HCT116 (cell line): ENCODE measurements at regions not wholly inside any gene's neighbourhood (a gene's known extent, or its start where the extent isn't known, plus 50 kb on each side); places are given as distances from the start of the nearest gene placed in this dataset.
"Not testable (repeated sequence)": the region's sequence is repeated elsewhere in the genome, so short reads cannot be mapped to it uniquely, and the experiment has no call there.

Experiments used
- ATAC-seq: fragments of 200-7000 bp; cut with Tn5 transposase; 2 replicates; pipeline ENCODE4 v1.9.1; 2020; ENCODE audit warnings: mild to moderate bottlenecking, moderate library complexity
- BruUV-seq: library from RNA; stranded (reverse); fragments of 400-500 nt; replicated peaks from 2 replicates; lab custom pipeline; 2021; lab: Mats Ljungman, UMichigan
- CTCF ChIA-PET: fragments of 300-600 bp; sonication (Branson Sonifier 250); formaldehyde crosslinking; loops from one replicate; lab custom pipeline; 2021; ENCODE audit warnings: antibody characterized with exemption; lab: Charles Lee
- POLR2A ChIA-PET: fragments of 300-600, 350-600 bp; sonication (Branson Sonifier 250); formaldehyde crosslinking; loops from one replicate; lab custom pipeline; 2021; ENCODE audit warnings: antibody characterized with exemption; lab: Charles Lee
- RAD21 ChIA-PET, 2 experiments: fragments of 300-600 bp; sonication (Branson Sonifier 250); formaldehyde crosslinking; loops; one replicate each; lab custom pipeline; 2023; ENCODE audit warnings: low total read pairs in 2 of 2; ENCODE audit not compliant: uncharacterized antibody in 2 of 2, unreplicated experiment in 2 of 2, low non-redundant PET in 1 of 2; lab: Charles Lee
- DNase-seq: peaks from one replicate; pipeline ENCODE4 v3.0.0-alpha.2; 2010; ENCODE audit warnings: low read depth, low spot score
- H2AFZ ChIP-seq: fragments of 200-600 bp; shearing (Covaris generic), sonication (generic); 2 replicates; pipeline ENCODE4 v1.6.1; 2017; ENCODE audit warnings: low read depth, mixed run types, mixed read lengths, antibody characterized with exemption, low read length; ENCODE audit not compliant: poor library complexity, severe bottlenecking
- H3K27ac ChIP-seq: 2 replicates; pipeline ENCODE4 v1.5.1; 2012; ENCODE audit warnings: low read depth, low read length
- H3K27me3 ChIP-seq: fragments of 200-600 bp; sonication (generic); 2 replicates; pipeline ENCODE4 v1.6.1; 2016; ENCODE audit warnings: mixed run types, low read length, mixed read lengths; ENCODE audit not compliant: insufficient read depth
- H3K36me3 ChIP-seq, 2 experiments: fragments of 200-500 bp in 1 of 2; fragments of 200-600 bp in 1 of 2; sonication (Bioruptor generic) in 1 of 2; sonication (generic) in 1 of 2; 2 replicates each; pipeline versions ENCODE4 v1.5.1 to v1.6.1; 2014 to 2016; ENCODE audit warnings: low read length in 2 of 2, inconsistent platforms in 1 of 2, mixed read lengths in 1 of 2, mixed run types in 1 of 2; ENCODE audit not compliant: insufficient read depth in 2 of 2, control insufficient read depth in 1 of 2
- H3K4me1 ChIP-seq, 2 experiments: fragments of 200-600 bp in 1 of 2; sonication (generic) in 1 of 2; 2 replicates each; pipeline versions ENCODE4 v1.5.1 to v1.6.1; 2012 to 2017; ENCODE audit warnings: low read length in 2 of 2, inconsistent platforms in 1 of 2, mild to moderate bottlenecking in 1 of 2, mixed read lengths in 1 of 2, mixed run types in 1 of 2, moderate library complexity in 1 of 2; ENCODE audit not compliant: insufficient read depth in 2 of 2, control insufficient read depth in 1 of 2
- H3K4me2 ChIP-seq: fragments of 200-600 bp; sonication (generic); 2 replicates; pipeline ENCODE4 v1.6.1; 2017; ENCODE audit warnings: mixed run types, low read length, mixed read lengths
- H3K4me3 ChIP-seq, 2 experiments: fragments of 200-600 bp in 1 of 2; sonication (generic) in 1 of 2; replicated peaks in 1 of 2; 2 replicates each; pipeline ENCODE4 v1.5.1; 2011 to 2016; ENCODE audit warnings: low read length in 2 of 2, control low read depth in 1 of 2, low read depth in 1 of 2, mild to moderate bottlenecking in 1 of 2, mixed read lengths in 1 of 2, mixed run types in 1 of 2
- H3K79me2 ChIP-seq: fragments of 200-600 bp; sonication (generic); 2 replicates; pipeline ENCODE4 v1.6.1; 2017; ENCODE audit warnings: mild to moderate bottlenecking, mixed run types, low read length, moderate library complexity, mixed read lengths; ENCODE audit not compliant: insufficient read depth
- H3K9ac ChIP-seq: fragments of 200-600 bp; sonication (generic); 2 replicates; pipeline ENCODE4 v1.6.1; 2016; ENCODE audit warnings: low read length, mixed read lengths
- H3K9me2 ChIP-seq: fragments of 200-600 bp; sonication (generic), shearing (Covaris generic); 2 replicates; pipeline ENCODE4 v1.6.1; 2017; ENCODE audit warnings: mixed run types, mild to moderate bottlenecking, moderate library complexity; ENCODE audit not compliant: insufficient read depth
- H3K9me3 ChIP-seq, 2 experiments: fragments of 200-500 bp in 1 of 2; fragments of 200-600 bp in 1 of 2; sonication (Bioruptor generic) in 1 of 2; sonication (generic) in 1 of 2; 2 replicates each; pipeline ENCODE4 v1.6.1; 2014 to 2017; ENCODE audit warnings: low read length in 2 of 2, mixed read lengths in 2 of 2, inconsistent platforms in 1 of 2, low read depth in 1 of 2, mild to moderate bottlenecking in 1 of 2, mixed run types in 1 of 2, moderate library complexity in 1 of 2; ENCODE audit not compliant: control insufficient read depth in 1 of 2, insufficient read depth in 1 of 2
- H4K20me1 ChIP-seq: fragments of 200-600 bp; sonication (generic), shearing (Covaris generic); 2 replicates; pipeline ENCODE4 v1.6.1; 2017; ENCODE audit warnings: mixed run types, mild to moderate bottlenecking, moderate library complexity; ENCODE audit not compliant: insufficient read depth
- ATF3 ChIP-seq: IDR thresholded peaks from 2 replicates; pipeline ENCODE4 v1.6.1; 2012
- CTCF ChIP-seq, 3 experiments: fragments of 200-600 bp in 1 of 3; sonication (generic) in 1 of 3; IDR thresholded peaks in 2 of 3; conservative IDR thresholded peaks in 1 of 3; 2 replicates each; pipeline ENCODE4 v1.5.1; 2012 to 2017; ENCODE audit warnings: low read depth in 2 of 3, low read length in 2 of 3, antibody characterized with exemption in 1 of 3, borderline replicate concordance in 1 of 3, control low read depth in 1 of 3, mild to moderate bottlenecking in 1 of 3, mixed read lengths in 1 of 3, mixed run types in 1 of 3, moderate library complexity in 1 of 3; ENCODE audit not compliant: insufficient read depth in 1 of 3
- EGR1 ChIP-seq: IDR thresholded peaks from 2 replicates; pipeline ENCODE4 v1.6.1; 2012; ENCODE audit warnings: low read depth
- EZH2 ChIP-seq: fragments of 200-600 bp; sonication (generic); IDR thresholded peaks from 2 replicates; pipeline ENCODE4 v1.6.1; 2017; ENCODE audit warnings: antibody characterized with exemption, mixed run types
- EZH2phosphoT487 ChIP-seq: fragments of 200-600 bp; IDR thresholded peaks from 2 replicates; pipeline ENCODE4 v1.6.1; 2018; ENCODE audit warnings: antibody characterized with exemption, borderline replicate concordance
- FOSL1 ChIP-seq: IDR thresholded peaks from 2 replicates; pipeline ENCODE4 v1.6.1; 2012; ENCODE audit warnings: low read depth
- JUND ChIP-seq: IDR thresholded peaks from 2 replicates; pipeline ENCODE4 v1.6.1; 2012
- TCF7L2 ChIP-seq: IDR thresholded peaks from 2 replicates; pipeline ENCODE4 v1.7.0; 2011; ENCODE audit warnings: borderline replicate concordance, inconsistent platforms; ENCODE audit not compliant: insufficient read depth, insufficient read length; ENCODE audit errors: extremely low read depth
- ZFX ChIP-seq: fragments of 450-650 bp; IDR thresholded peaks from 2 replicates; pipeline ENCODE4 v1.6.1; 2017
- intact Hi-C: fragments of 100-400 bp; cut with micrococcal nuclease; formaldehyde crosslinking; loops from 2 replicates; pipeline ENCODE4 v1.10.0; 2022
- TF ChIP-seq, protein P1 (sequence below): IDR thresholded peaks from 2 replicates; pipeline ENCODE4 v1.6.1; 2011; ENCODE audit warnings: mild to moderate bottlenecking, low read length, moderate library complexity; ENCODE audit not compliant: insufficient replicate concordance; ENCODE audit errors: extremely low read depth

DNA sequence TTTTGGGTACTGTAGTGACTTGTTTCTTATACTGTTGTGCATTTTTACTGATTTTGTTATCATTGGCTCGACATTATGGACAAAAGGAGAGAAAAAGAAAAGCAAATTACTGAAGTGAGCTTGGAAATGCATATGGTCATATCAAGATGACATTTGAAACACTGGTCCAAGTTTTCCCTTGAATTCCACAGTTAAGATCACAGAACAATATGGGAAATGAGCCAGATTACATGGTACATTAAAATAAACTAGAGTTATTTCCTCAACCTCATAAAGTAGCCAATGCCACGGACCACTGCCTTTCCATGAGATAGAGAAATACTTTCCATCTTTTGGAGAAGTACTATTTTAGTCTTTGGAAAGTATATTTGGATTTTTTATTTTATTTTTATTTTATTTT is 62.0 kb upstream of the SGPP2 start:
- no peak overlapping the region for H3K9ac ChIP-seq
- no peak overlapping the region for H3K27ac ChIP-seq
- TF ChIP-seq CTCF (IDR thresholded peaks at IDR 0.05 in 2 of 3, conservative IDR thresholded peaks at IDR 0.05 in 1 of 3; ENCODE audit: borderline replicate concordance in 1 of 3, insufficient read depth in 1 of 3, low read depth in 2 of 3, low read length in 2 of 3) = no peak
- no peak for TF ChIP-seq EGR1
- TF ChIP-seq ZFX = no peak
- no peak for TF ChIP-seq FOSL1
- TF ChIP-seq JUND = no peak
- no peak for TF ChIP-seq ATF3
- TF ChIP-seq TCF7L2 = no peak
- H3K9me2 ChIP-seq = no peaks in the 10 kb centered on the region
- ChIA-PET RAD21 (no interaction called here), POLR2A (no interaction called here), CTCF (no interaction called here)
- BruUV-seq = no TSS peak
- H4K20me1 ChIP-seq = no peaks in the 10 kb centered on the region
- H3K27me3 ChIP-seq = no peaks in the 10 kb centered on the region
- no peaks in the 10 kb centered on the region for H3K79me2 ChIP-seq
- H3K36me3 ChIP-seq = no peaks in the 10 kb centered on the region
- DNase-seq = no peak
- H3K4me1 ChIP-seq = no peaks in the 10 kb centered on the region
- no peak overlapping the region for H3K4me2 ChIP-seq
- H3K4me3 ChIP-seq = no peak overlapping the region
- no peak for ATAC-seq
- H2AFZ ChIP-seq = no peak overlapping the region
- H3K9me3 ChIP-seq = no peaks in the 10 kb centered on the region
- intact Hi-C loops = no loop called here

DNA sequence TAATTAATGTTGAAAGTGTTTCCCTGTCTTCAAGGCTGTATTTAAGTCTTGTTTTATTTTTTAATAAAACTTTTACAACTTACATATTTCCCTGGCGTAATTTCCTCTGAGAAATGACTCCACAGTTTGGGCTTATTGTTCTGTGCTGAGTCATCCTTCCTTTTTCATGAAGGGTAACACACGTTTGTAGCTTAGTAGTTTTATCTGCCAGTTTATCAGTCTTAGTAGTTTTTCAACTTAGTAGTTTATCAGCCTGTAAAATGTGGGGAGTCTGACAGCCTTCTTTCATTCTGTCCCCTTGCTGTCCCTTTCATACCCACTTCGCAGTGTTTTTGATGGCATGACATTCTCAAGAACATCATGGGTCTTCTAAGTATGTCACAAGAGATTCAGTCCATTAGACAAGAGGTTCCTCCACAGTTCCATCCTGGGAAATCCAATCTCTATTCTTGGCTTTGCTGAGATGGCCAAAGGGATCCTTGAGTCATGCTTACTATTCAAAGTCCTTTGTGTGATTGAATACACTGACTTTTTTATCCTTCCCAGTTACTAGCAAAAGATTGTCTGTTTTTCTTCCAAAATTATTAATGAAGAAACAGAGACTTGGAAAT is 60.0 kb upstream of the SGPP2 start:
- no TSS peak for BruUV-seq
- Histone ChIP-seq H3K27me3 (no peaks in the 10 kb centered on the region), H3K9me2 (no peaks in the 10 kb centered on the region), H3K4me2 (no peak overlapping the region), H3K27ac (no peak overlapping the region), H2AFZ (no peak overlapping the region), H3K9ac (no peak overlapping the region), H3K4me1 (no peaks in the 10 kb centered on the region), H3K9me3 (no peaks in the 10 kb centered on the region), H3K4me3 (no peak overlapping the region), H4K20me1 (no peaks in the 10 kb centered on the region), H3K79me2 (no peaks in the 10 kb centered on the region), H3K36me3 (no peaks in the 10 kb centered on the region)
- RAD21 ChIA-PET = no interaction called here
- DNase-seq (no peak), ATAC-seq (no peak)
- POLR2A ChIA-PET = no interaction called here
- intact Hi-C loops = no loop called here
- TF ChIP-seq EZH2 = no peak
- no peak for TF ChIP-seq EZH2phosphoT487
- TF ChIP-seq, protein P1, sequence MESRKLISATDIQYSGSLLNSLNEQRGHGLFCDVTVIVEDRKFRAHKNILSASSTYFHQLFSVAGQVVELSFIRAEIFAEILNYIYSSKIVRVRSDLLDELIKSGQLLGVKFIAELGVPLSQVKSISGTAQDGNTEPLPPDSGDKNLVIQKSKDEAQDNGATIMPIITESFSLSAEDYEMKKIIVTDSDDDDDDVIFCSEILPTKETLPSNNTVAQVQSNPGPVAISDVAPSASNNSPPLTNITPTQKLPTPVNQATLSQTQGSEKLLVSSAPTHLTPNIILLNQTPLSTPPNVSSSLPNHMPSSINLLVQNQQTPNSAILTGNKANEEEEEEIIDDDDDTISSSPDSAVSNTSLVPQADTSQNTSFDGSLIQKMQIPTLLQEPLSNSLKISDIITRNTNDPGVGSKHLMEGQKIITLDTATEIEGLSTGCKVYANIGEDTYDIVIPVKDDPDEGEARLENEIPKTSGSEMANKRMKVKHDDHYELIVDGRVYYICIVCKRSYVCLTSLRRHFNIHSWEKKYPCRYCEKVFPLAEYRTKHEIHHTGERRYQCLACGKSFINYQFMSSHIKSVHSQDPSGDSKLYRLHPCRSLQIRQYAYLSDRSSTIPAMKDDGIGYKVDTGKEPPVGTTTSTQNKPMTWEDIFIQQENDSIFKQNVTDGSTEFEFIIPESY = no peak
- CTCF ChIA-PET = no interaction called here

GRCh38 chr2:222368280-222368679 is 56.1 kb upstream of the SGPP2 start:
- H3K79me2 ChIP-seq, H3K9ac ChIP-seq, H3K4me3 ChIP-seq, ATAC-seq, H3K27ac ChIP-seq, H2AFZ ChIP-seq, H4K20me1 ChIP-seq, H3K36me3 ChIP-seq, H3K9me2 ChIP-seq, H3K27me3 ChIP-seq, CTCF ChIA-PET, POLR2A ChIA-PET, DNase-seq, RAD21 ChIA-PET, H3K9me3 ChIP-seq, H3K4me1 ChIP-seq, BruUV-seq, intact Hi-C loops, H3K4me2 ChIP-seq: not testable (repeated sequence)
